ENCODE measurements at regions not wholly inside any gene's neighbourhood (a gene's known extent, or its start where the extent isn't known, plus 50 kb on each side); places are given as distances from the start of the nearest gene placed in this dataset.

GRCh38 chr4:176610594-176610993, 182.1 kb downstream of the VEGFC start:
- Mint-ChIP-seq H3K27ac (ENCODE audit: unreplicated experiment) (no peak overlapping the region), H3K4me3 (ENCODE audit: unreplicated experiment) (no peak overlapping the region), H3K36me3 (ENCODE audit: unreplicated experiment) (no peaks in the 10 kb centered on the region), H3K9me3 (ENCODE audit: unreplicated experiment) (no peaks in the 10 kb centered on the region), H3K27me3 (ENCODE audit: unreplicated experiment) (peaks cover 31% of the 10 kb centered on the region), H3K4me1 (ENCODE audit: unreplicated experiment) (no peaks in the 10 kb centered on the region)
- DNase-seq (ENCODE audit: extremely low spot score, unreplicated experiment): no peak
- TF ChIP-seq, protein P1, sequence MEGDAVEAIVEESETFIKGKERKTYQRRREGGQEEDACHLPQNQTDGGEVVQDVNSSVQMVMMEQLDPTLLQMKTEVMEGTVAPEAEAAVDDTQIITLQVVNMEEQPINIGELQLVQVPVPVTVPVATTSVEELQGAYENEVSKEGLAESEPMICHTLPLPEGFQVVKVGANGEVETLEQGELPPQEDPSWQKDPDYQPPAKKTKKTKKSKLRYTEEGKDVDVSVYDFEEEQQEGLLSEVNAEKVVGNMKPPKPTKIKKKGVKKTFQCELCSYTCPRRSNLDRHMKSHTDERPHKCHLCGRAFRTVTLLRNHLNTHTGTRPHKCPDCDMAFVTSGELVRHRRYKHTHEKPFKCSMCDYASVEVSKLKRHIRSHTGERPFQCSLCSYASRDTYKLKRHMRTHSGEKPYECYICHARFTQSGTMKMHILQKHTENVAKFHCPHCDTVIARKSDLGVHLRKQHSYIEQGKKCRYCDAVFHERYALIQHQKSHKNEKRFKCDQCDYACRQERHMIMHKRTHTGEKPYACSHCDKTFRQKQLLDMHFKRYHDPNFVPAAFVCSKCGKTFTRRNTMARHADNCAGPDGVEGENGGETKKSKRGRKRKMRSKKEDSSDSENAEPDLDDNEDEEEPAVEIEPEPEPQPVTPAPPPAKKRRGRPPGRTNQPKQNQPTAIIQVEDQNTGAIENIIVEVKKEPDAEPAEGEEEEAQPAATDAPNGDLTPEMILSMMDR (IDR thresholded peaks at IDR 0.05): no peak

DNA sequence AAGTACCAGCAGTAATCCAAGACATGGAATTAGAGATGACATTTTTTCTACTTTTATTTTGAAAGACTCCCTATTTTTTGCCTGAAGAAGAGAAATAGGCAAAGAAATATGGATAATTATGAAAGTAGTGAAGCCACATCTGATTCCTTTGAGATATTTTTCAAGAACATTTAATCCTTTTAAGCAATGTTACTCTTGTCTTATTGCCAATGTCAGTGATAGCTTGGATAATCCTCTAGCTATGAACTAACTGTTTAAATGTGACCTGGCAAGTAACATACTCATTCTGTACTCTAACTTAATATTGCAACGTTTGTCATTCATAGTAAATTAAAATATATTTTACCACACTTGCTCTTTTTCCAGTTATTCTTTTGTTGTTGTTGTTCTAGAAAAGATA, 181.3 kb downstream of the VEGFC start:
- no peaks in the 10 kb centered on the region for H3K9me3 Mint-ChIP-seq (ENCODE audit: unreplicated experiment)
- H3K27me3 Mint-ChIP-seq (ENCODE audit: unreplicated experiment): peaks cover 26% of the 10 kb centered on the region
- no peaks in the 10 kb centered on the region for H3K36me3 Mint-ChIP-seq (ENCODE audit: unreplicated experiment)
- H3K4me1 Mint-ChIP-seq (ENCODE audit: unreplicated experiment): no peaks in the 10 kb centered on the region
- H3K27ac Mint-ChIP-seq (ENCODE audit: unreplicated experiment): no peak overlapping the region
- H3K4me3 Mint-ChIP-seq (ENCODE audit: unreplicated experiment): no peak overlapping the region
- no peak for DNase-seq (ENCODE audit: extremely low spot score, unreplicated experiment)
- TF ChIP-seq, protein P1 (IDR thresholded peaks at IDR 0.05): no peak

DNA sequence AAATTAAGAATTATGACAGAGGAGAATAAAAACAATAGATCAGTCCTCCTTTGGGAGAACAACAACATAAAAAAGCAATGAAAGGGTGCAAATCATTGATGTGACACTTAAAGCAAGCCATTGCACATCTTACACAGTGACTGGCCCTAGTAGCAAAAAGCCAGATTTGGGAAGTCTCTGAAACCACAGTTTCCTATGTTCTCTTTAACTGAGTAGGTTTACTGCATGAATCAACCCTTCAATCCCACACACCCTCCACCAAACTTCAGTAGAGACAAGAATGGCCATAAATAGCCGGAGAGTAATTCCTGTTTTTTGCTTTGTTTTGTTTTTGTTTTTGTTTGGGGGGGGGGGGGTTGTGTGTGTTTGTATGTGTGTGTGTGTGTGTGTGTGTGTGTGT, 180.8 kb downstream of the VEGFC start:
- peaks cover 26% of the 10 kb centered on the region for H3K27me3 Mint-ChIP-seq (ENCODE audit: unreplicated experiment)
- no peak overlapping the region for H3K4me3 Mint-ChIP-seq (ENCODE audit: unreplicated experiment)
- no peaks in the 10 kb centered on the region for H3K9me3 Mint-ChIP-seq (ENCODE audit: unreplicated experiment)
- no peaks in the 10 kb centered on the region for H3K36me3 Mint-ChIP-seq (ENCODE audit: unreplicated experiment)
- no peak overlapping the region for H3K27ac Mint-ChIP-seq (ENCODE audit: unreplicated experiment)
- DNase-seq (ENCODE audit: extremely low spot score, unreplicated experiment): no peak
- no peaks in the 10 kb centered on the region for H3K4me1 Mint-ChIP-seq (ENCODE audit: unreplicated experiment)
- TF ChIP-seq, protein P1 (IDR thresholded peaks at IDR 0.05): no peak

GRCh38 chr4:176614793-176615192, 177.9 kb downstream of the VEGFC start:
- Mint-ChIP-seq H3K27ac (ENCODE audit: unreplicated experiment) (no peak overlapping the region), H3K4me3 (ENCODE audit: unreplicated experiment) (no peak overlapping the region), H3K36me3 (ENCODE audit: unreplicated experiment) (no peaks in the 10 kb centered on the region), H3K4me1 (ENCODE audit: unreplicated experiment) (no peaks in the 10 kb centered on the region), H3K27me3 (ENCODE audit: unreplicated experiment) (peaks cover 26% of the 10 kb centered on the region), H3K9me3 (ENCODE audit: unreplicated experiment) (no peaks in the 10 kb centered on the region)
- no peak for DNase-seq (ENCODE audit: extremely low spot score, unreplicated experiment)
- TF ChIP-seq, protein P1 (IDR thresholded peaks at IDR 0.05): no peak

- TF ChIP-seq, protein P1 (IDR thresholded peaks at IDR 0.05): no peak
- H3K27me3 Mint-ChIP-seq (ENCODE audit: unreplicated experiment): peaks cover 24% of the 10 kb centered on the region
- DNase-seq (ENCODE audit: extremely low spot score, unreplicated experiment): no peak
- H3K27ac Mint-ChIP-seq (ENCODE audit: unreplicated experiment): no peak overlapping the region
- no peaks in the 10 kb centered on the region for H3K36me3 Mint-ChIP-seq (ENCODE audit: unreplicated experiment)
- no peak overlapping the region for H3K4me3 Mint-ChIP-seq (ENCODE audit: unreplicated experiment)
- H3K4me1 Mint-ChIP-seq (ENCODE audit: unreplicated experiment): peaks cover 3% of the 10 kb centered on the region
- no peaks in the 10 kb centered on the region for H3K9me3 Mint-ChIP-seq (ENCODE audit: unreplicated experiment)
These were observed 176.6 kb downstream of the VEGFC start for GRCh38 chr4:176616151-176616550.

Measured in osteocyte (in vitro differentiated cells).